Hepatocyte (in vitro differentiated cells): ENCODE measurements at regions not wholly inside any gene's neighbourhood (a gene's known extent, or its start where the extent isn't known, plus 50 kb on each side); places are given as distances from the start of the nearest gene placed in this dataset.

ENCODE experiments used
- DNase-seq: peaks from one replicate; pipeline ENCODE4 v3.0.0-alpha.2; 2016; ENCODE audit warnings: low spot score
- H2AFZ ChIP-seq: fragments of 200-600 bp; sonication (generic); 2 replicates; pipeline ENCODE4 v1.6.0; 2016; ENCODE audit warnings: antibody characterized with exemption, mild to moderate bottlenecking
- H3K27ac ChIP-seq: fragments of 200-600 bp; sonication (generic); 2 replicates; pipeline ENCODE4 v1.5.1; 2016; ENCODE audit warnings: mild to moderate bottlenecking
- H3K27me3 ChIP-seq: fragments of 200-600 bp; sonication (generic); 2 replicates; pipeline ENCODE4 v1.6.1; 2016
- H3K36me3 ChIP-seq: fragments of 200-600 bp; sonication (generic); replicated peaks from 2 replicates; pipeline ENCODE4 v1.5.1; 2016; ENCODE audit warnings: low read depth; ENCODE audit not compliant: insufficient read depth
- H3K4me1 ChIP-seq: fragments of 200-600 bp; sonication (generic); 2 replicates; pipeline ENCODE4 v1.5.1; 2016; ENCODE audit warnings: mild to moderate bottlenecking, moderate library complexity; ENCODE audit not compliant: insufficient read depth
- H3K4me2 ChIP-seq: fragments of 200-600 bp; sonication (generic); 2 replicates; pipeline ENCODE4 v1.6.0; 2016
- H3K4me3 ChIP-seq: fragments of 200-600 bp; sonication (generic); 2 replicates; pipeline ENCODE4 v1.5.1; 2016; ENCODE audit warnings: mild to moderate bottlenecking
- H3K79me2 ChIP-seq: fragments of 200-600 bp; sonication (generic); 2 replicates; pipeline ENCODE4 v1.6.0; 2017; ENCODE audit warnings: mild to moderate bottlenecking
- H3K9me2 ChIP-seq: fragments of 200-600 bp; sonication (generic); replicated peaks from 2 replicates; pipeline ENCODE4 v1.6.0; 2017; ENCODE audit warnings: mild to moderate bottlenecking; ENCODE audit not compliant: insufficient read depth
- H3K9me3 ChIP-seq: fragments of 200-600 bp; sonication (generic); 2 replicates; pipeline ENCODE4 v1.5.1; 2016; ENCODE audit warnings: low read depth, mild to moderate bottlenecking
- H4K20me1 ChIP-seq: fragments of 200-600 bp; sonication (generic); 2 replicates; pipeline ENCODE4 v1.6.0; 2016; ENCODE audit warnings: mild to moderate bottlenecking; ENCODE audit not compliant: insufficient read depth, poor library complexity, severe bottlenecking
- EZH2 ChIP-seq: fragments of 200-600 bp; sonication (generic); IDR thresholded peaks from 2 replicates; pipeline ENCODE4 v1.6.1; 2016; ENCODE audit warnings: antibody characterized with exemption, mild to moderate bottlenecking, borderline replicate concordance
- EZH2phosphoT487 ChIP-seq: fragments of 200-600 bp; sonication (generic); IDR thresholded peaks from one replicate; pipeline ENCODE4 v1.6.1; 2018; ENCODE audit warnings: antibody characterized with exemption, mild to moderate bottlenecking, low read depth, moderate library complexity; ENCODE audit not compliant: unreplicated experiment, severe bottlenecking
- WGBS: methylation state at CpG from one replicate; pipeline ENCODE4 v1.1.6; 2016; ENCODE audit warnings: low lambda C conversion rate; ENCODE audit errors: missing lambda C conversion rate; 5-methylcytosine and 5-hydroxymethylcytosine counted together
- TF ChIP-seq, protein P1 (sequence below): fragments of 200-600 bp; sonication (generic); IDR thresholded peaks from 2 replicates; pipeline ENCODE4 v1.5.1; 2016; ENCODE audit warnings: antibody characterized with exemption, mild to moderate bottlenecking; ENCODE audit not compliant: poor library complexity

DNA sequence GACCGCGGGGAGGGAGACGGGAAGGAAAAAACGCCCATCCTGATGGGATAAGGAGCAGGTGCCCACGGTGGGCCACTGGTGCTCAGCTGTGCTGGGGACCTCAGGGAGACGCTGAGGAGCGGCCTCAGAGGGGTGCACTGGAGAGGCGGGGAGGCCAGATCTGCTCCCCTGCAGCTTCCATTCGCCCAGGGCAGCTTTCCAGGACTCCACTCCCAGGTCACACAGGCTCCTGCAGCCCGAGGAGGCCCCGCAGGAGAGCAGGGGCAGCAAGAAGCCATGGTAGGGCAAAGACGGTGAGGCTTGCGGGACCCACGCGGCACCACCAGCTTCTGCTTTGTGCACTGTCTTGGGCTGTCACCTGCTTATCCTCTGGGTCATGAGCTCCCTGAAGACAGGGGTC, 82.5 kb upstream of the SULF2 start:
- no peaks in the 10 kb centered on the region for H4K20me1 ChIP-seq
- no peak overlapping the region for H2AFZ ChIP-seq
- no peaks in the 10 kb centered on the region for H3K9me2 ChIP-seq
- H3K9me3 ChIP-seq, result no peaks in the 10 kb centered on the region
- H3K36me3 ChIP-seq, result no peaks in the 10 kb centered on the region
- H3K27ac ChIP-seq, result no peak overlapping the region
- no peak overlapping the region for H3K4me2 ChIP-seq
- TF ChIP-seq EZH2phosphoT487 (no peak), EZH2 (no peak)
- TF ChIP-seq, protein P1, sequence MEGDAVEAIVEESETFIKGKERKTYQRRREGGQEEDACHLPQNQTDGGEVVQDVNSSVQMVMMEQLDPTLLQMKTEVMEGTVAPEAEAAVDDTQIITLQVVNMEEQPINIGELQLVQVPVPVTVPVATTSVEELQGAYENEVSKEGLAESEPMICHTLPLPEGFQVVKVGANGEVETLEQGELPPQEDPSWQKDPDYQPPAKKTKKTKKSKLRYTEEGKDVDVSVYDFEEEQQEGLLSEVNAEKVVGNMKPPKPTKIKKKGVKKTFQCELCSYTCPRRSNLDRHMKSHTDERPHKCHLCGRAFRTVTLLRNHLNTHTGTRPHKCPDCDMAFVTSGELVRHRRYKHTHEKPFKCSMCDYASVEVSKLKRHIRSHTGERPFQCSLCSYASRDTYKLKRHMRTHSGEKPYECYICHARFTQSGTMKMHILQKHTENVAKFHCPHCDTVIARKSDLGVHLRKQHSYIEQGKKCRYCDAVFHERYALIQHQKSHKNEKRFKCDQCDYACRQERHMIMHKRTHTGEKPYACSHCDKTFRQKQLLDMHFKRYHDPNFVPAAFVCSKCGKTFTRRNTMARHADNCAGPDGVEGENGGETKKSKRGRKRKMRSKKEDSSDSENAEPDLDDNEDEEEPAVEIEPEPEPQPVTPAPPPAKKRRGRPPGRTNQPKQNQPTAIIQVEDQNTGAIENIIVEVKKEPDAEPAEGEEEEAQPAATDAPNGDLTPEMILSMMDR, result no peak
- no peaks in the 10 kb centered on the region for H3K79me2 ChIP-seq
- 95% methylated on average over 13 of the region's 15 CpGs for WGBS
- no peak for DNase-seq
- no peak overlapping the region for H3K4me3 ChIP-seq
- peaks cover 6% of the 10 kb centered on the region for H3K27me3 ChIP-seq
- H3K4me1 ChIP-seq, result no peaks in the 10 kb centered on the region

DNA sequence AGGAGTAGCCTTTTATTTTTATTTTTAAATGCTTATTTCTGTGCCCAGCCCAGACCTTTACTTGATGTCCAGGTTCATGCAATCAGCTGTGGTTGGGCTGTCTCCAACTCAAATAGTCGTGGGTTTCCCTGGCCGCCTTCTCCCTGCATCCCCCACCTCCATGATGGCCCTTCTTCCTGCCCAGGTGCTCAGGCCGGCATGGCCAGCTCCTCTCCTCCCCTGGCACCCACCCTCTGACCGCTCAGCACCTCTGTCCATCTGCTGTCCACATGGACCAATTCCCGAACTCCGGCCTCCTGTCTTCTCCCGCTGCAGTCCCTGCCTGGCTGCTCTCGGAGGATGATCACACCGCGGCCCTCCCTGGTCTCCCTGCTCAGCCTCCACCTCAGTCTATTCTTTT, 81.2 kb upstream of the SULF2 start:
- peaks cover 6% of the 10 kb centered on the region for H3K27me3 ChIP-seq
- no peak overlapping the region for H3K27ac ChIP-seq
- no peaks in the 10 kb centered on the region for H3K4me1 ChIP-seq
- H3K9me2 ChIP-seq, result no peaks in the 10 kb centered on the region
- H3K4me2 ChIP-seq, result no peak overlapping the region
- H3K4me3 ChIP-seq, result no peak overlapping the region
- no peak for DNase-seq
- WGBS, result 89% methylated on average over 10 of the region's 10 CpGs
- TF ChIP-seq EZH2, result no peak
- no peak for TF ChIP-seq EZH2phosphoT487
- TF ChIP-seq, protein P1, result no peak
- H4K20me1 ChIP-seq, result no peaks in the 10 kb centered on the region
- no peak overlapping the region for H2AFZ ChIP-seq
- no peaks in the 10 kb centered on the region for H3K36me3 ChIP-seq
- H3K9me3 ChIP-seq, result no peaks in the 10 kb centered on the region
- no peaks in the 10 kb centered on the region for H3K79me2 ChIP-seq

DNA sequence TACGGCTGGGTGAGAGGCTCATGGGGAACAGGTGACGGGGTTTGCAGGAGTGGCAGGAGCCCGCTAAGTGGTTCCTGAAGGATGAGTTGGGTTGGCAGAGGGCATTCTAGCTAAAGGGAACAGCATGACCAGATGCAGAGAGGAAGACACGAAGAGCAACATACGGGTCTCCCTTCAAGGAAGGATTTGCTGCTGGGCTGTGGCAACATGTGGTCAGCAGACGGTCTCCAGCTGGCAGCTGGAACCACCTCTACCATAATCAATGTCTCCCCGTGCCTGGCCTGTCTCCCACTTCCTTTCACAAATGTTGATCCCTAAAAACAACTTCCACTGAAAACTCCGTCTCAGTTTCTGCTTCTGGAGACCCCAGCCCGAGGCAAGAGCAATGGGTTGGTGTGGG, 80.6 kb upstream of the SULF2 start:
- WGBS, result 72% methylated on average over 9 of the region's 9 CpGs
- Histone ChIP-seq H3K36me3 (no peaks in the 10 kb centered on the region), H3K27ac (no peak overlapping the region), H4K20me1 (no peaks in the 10 kb centered on the region), H3K4me2 (no peak overlapping the region), H3K27me3 (peaks cover 6% of the 10 kb centered on the region), H3K4me1 (no peaks in the 10 kb centered on the region), H3K9me2 (no peaks in the 10 kb centered on the region), H2AFZ (no peak overlapping the region), H3K4me3 (no peak overlapping the region), H3K79me2 (no peaks in the 10 kb centered on the region), H3K9me3 (no peaks in the 10 kb centered on the region)
- no peak for DNase-seq
- TF ChIP-seq, protein P1, result no peak
- no peak for TF ChIP-seq EZH2phosphoT487
- no peak for TF ChIP-seq EZH2

DNA sequence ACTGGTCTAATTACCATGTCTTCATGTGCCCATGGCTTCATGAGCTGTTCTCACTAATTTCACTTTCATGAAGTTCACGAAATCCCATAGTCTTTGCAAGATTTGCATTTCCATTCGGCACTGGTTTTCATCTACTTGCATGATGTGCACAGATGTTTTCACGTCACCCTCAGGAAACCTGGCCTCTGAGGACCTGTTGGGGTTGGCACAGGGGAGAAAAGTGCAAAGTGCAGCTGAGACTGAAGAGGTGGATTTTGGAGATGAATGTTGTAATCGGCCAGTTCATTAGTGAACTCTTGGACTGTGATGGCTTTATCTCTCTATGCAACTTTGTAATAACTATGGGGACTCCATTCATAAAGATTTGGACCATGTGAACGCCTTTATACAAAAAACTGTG, 80.2 kb upstream of the SULF2 start:
- 53% methylated on average over 5 of the region's 5 CpGs for WGBS
- H3K9me3 ChIP-seq, result no peaks in the 10 kb centered on the region
- TF ChIP-seq, protein P1, result no peak
- TF ChIP-seq EZH2phosphoT487 (no peak), EZH2 (no peak)

More for the DNA sequence above, 80.2 kb upstream of the SULF2 start:
- no peak overlapping the region for H3K27ac ChIP-seq
- no peaks in the 10 kb centered on the region for H3K79me2 ChIP-seq
- no peaks in the 10 kb centered on the region for H3K9me2 ChIP-seq
- H3K27me3 ChIP-seq, result peaks cover 6% of the 10 kb centered on the region
- no peak overlapping the region for H3K4me2 ChIP-seq
- no peak overlapping the region for H2AFZ ChIP-seq
- no peaks in the 10 kb centered on the region for H3K36me3 ChIP-seq
- no peak for DNase-seq
- H4K20me1 ChIP-seq, result no peaks in the 10 kb centered on the region
- no peaks in the 10 kb centered on the region for H3K4me1 ChIP-seq
- H3K4me3 ChIP-seq, result no peak overlapping the region
